Tibial nerve (tissue), 4 donors: ENCODE measurements at regions not wholly inside any gene's neighbourhood (a gene's known extent, or its start where the extent isn't known, plus 50 kb on each side); places are given as distances from the start of the nearest gene placed in this dataset.

ENCODE experiments used
- DNase-seq, 2 donors: peaks; one replicate each; pipeline ENCODE4 v3.0.0-alpha.2; 2019; ENCODE audit warnings: low spot score in 2 of 2
- H3K27ac ChIP-seq, 4 donors: fragments of 200-600 bp; sonication (generic) in 3 of 4; one replicate each; pipeline ENCODE4 v1.5.1; 2017 to 2019; ENCODE audit warnings: mild to moderate bottlenecking in 1 of 4
- H3K27me3 ChIP-seq, 2 donors: fragments of 200-600 bp; sonication (generic) in 1 of 2; one replicate each; pipeline versions ENCODE4 v1.5.1 to v1.6.0; 2017 to 2019
- H3K36me3 ChIP-seq, 3 donors: fragments of 200-600 bp; sonication (generic); one replicate each; pipeline ENCODE4 v1.5.1; 2018 to 2019
- H3K4me1 ChIP-seq, 4 donors: fragments of 200-600 bp; sonication (generic) in 3 of 4; one replicate each; pipeline ENCODE4 v1.5.1; 2017 to 2019
- H3K4me3 ChIP-seq, 4 donors: fragments of 200-600 bp; sonication (generic) in 3 of 4; one replicate each; pipeline ENCODE4 v1.5.1; 2017 to 2019; ENCODE audit warnings: mild to moderate bottlenecking in 1 of 4, moderate library complexity in 1 of 4
- H3K9me3 ChIP-seq, 4 donors: fragments of 200-600 bp; sonication (generic) in 3 of 4; one replicate each; pipeline ENCODE4 v1.5.1; 2017 to 2019
- EP300 ChIP-seq, 2 donors: sonication (generic); formaldehyde crosslinking; IDR thresholded peaks; one replicate each; pipeline ENCODE4 v1.6.1; 2017; ENCODE audit warnings: antibody characterized with exemption in 2 of 2, mild to moderate bottlenecking in 1 of 2
- POLR2A ChIP-seq, 2 donors: fragments of 450-650 bp; IDR thresholded peaks; one replicate each; pipeline ENCODE4 v1.6.1; 2017; ENCODE audit warnings: antibody characterized with exemption in 2 of 2, mild to moderate bottlenecking in 2 of 2, moderate library complexity in 2 of 2
- WGBS, 2 donors: methylation state at CpG; one replicate each; pipeline ENCODE4 v1.1.5; 2018; 5-methylcytosine and 5-hydroxymethylcytosine counted together
- TF ChIP-seq, protein P1 (sequence below), 5 experiments: fragments of 200-600 bp in 3 of 5; fragments of 450-650 bp in 2 of 5; sonication (generic) in 3 of 5; IDR thresholded peaks; one replicate each; pipeline ENCODE4 v1.5.1; 2016 to 2019; ENCODE audit warnings: antibody characterized with exemption in 5 of 5, mild to moderate bottlenecking in 3 of 5, moderate library complexity in 2 of 5

DNA sequence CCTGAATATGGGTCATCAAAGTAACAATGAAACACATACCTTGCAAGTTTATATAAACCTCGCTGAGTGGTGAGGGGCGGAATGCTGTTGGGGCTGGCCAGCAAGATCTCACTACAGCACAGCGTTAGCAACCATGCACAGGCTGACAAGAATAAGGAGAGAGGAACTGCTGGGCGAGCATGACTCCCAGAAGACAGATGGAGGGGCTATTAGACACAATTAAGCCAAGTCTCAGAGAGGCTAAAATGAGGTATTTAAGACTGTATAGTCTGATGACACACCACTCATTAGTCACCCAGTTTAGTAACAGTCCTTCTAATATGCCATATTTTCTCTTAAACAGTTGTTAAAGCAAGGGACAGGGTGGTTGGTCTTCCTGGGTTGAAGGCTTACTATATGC lies 340.2 kb upstream of the NR5A2 start:
- DNase-seq: no peak
- H3K36me3 ChIP-seq: no peaks in the 10 kb centered on the region

DNA sequence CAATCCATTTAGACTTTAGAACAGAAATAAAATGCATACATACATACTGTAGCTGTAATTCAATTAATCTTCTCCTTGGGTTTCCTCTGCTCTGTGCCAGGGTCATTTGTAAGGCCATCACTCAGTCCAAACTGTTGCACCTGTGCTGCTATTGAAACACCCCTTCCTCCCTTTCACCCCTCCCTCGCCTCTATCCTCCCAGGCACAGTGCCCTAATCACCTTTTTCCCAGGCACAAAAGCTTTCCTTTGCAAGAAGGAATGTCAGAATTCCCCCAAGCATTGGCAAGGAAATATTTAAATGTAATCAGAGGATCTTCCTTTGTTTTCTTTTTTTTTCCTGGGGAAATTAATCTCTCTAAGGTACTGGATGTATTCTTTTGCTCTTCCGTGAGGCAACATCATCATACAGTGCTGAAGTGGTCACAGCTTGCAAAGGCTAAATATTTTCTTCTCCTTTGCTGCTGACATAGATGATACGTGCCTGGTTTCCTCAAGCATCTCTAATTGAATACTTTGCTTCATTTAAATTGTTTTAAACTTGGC lies 339.3 kb upstream of the NR5A2 start:
- DNase-seq: no peak
- no peaks in the 10 kb centered on the region for H3K27me3 ChIP-seq
- no peak for TF ChIP-seq EP300 (IDR thresholded peaks at IDR 0.05)
- no peak for TF ChIP-seq POLR2A (IDR thresholded peaks at IDR 0.05)
- TF ChIP-seq, protein P1, sequence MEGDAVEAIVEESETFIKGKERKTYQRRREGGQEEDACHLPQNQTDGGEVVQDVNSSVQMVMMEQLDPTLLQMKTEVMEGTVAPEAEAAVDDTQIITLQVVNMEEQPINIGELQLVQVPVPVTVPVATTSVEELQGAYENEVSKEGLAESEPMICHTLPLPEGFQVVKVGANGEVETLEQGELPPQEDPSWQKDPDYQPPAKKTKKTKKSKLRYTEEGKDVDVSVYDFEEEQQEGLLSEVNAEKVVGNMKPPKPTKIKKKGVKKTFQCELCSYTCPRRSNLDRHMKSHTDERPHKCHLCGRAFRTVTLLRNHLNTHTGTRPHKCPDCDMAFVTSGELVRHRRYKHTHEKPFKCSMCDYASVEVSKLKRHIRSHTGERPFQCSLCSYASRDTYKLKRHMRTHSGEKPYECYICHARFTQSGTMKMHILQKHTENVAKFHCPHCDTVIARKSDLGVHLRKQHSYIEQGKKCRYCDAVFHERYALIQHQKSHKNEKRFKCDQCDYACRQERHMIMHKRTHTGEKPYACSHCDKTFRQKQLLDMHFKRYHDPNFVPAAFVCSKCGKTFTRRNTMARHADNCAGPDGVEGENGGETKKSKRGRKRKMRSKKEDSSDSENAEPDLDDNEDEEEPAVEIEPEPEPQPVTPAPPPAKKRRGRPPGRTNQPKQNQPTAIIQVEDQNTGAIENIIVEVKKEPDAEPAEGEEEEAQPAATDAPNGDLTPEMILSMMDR (IDR thresholded peaks at IDR 0.05): no peak
- H3K36me3 ChIP-seq: no peaks in the 10 kb centered on the region
- H3K4me1 ChIP-seq: no peaks in the 10 kb centered on the region
- 42 to 57% methylated on average over 3 of the region's 3 CpGs for WGBS, 2 donors
- no peak overlapping the region for H3K27ac ChIP-seq
- H3K4me3 ChIP-seq: no peak overlapping the region
- no peaks in the 10 kb centered on the region for H3K9me3 ChIP-seq

More for the DNA sequence above, 340.2 kb upstream of the NR5A2 start:
- H3K27me3 ChIP-seq: no peaks in the 10 kb centered on the region
- 80 to 85% methylated on average over 4 of the region's 4 CpGs for WGBS, 2 donors
- H3K4me3 ChIP-seq: no peak overlapping the region
- TF ChIP-seq, protein P1 (IDR thresholded peaks at IDR 0.05): no peak
- TF ChIP-seq EP300 (IDR thresholded peaks at IDR 0.05): no peak
- TF ChIP-seq POLR2A (IDR thresholded peaks at IDR 0.05): no peak
- no peaks in the 10 kb centered on the region for H3K4me1 ChIP-seq
- H3K9me3 ChIP-seq: no peaks in the 10 kb centered on the region
- H3K27ac ChIP-seq: no peak overlapping the region

DNA sequence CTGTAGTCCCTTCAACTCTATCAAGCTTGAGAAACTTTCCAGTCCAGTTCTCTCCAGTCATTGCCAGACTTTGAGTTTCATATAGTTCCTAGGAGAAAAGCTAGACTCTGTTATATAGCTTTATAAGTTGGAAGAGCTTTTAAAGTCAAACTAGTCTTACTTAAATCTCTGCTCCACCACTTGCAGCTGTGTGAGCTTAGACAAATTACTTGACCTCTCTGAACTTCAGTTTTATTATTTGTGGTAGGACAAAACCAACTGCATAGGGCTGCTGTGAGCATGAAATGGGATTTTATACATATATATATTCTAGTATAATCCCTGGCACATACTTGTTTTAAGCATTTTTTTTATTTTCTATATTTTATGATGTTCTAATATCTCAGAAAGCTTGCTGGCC lies 338.7 kb upstream of the NR5A2 start:
- no peaks in the 10 kb centered on the region for H3K9me3 ChIP-seq
- DNase-seq: no peak
- no peaks in the 10 kb centered on the region for H3K4me1 ChIP-seq
- H3K36me3 ChIP-seq: no peaks in the 10 kb centered on the region
- H3K27me3 ChIP-seq: no peaks in the 10 kb centered on the region
- no peak overlapping the region for H3K27ac ChIP-seq
- TF ChIP-seq, protein P1 (IDR thresholded peaks at IDR 0.05): no peak
- TF ChIP-seq EP300 (IDR thresholded peaks at IDR 0.05) (no peak), POLR2A (IDR thresholded peaks at IDR 0.05) (no peak)
- H3K4me3 ChIP-seq: no peak overlapping the region

DNA sequence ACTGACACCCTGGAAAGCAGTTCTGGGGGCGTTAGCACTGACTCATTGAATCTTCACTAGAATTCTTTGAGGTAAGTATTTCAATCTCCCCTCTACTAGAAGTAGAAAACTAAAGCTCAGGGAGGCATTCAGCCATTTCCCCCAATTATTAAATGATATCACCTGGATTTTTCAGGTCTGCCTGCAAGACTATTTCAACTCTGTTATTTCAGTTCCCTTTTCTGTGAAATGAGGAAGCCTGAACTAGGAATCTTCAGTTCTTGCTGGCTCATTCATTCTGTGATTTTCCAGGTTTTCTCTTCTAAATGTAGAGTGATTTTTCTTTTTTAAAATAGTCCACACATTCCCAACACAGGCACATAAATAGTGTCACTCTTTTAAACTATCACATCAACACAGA lies 337.0 kb upstream of the NR5A2 start:
- DNase-seq: no peak
- 64 to 80% methylated on average over 1 of the region's 1 CpG for WGBS, 2 donors
- H3K27me3 ChIP-seq: no peaks in the 10 kb centered on the region
- no peaks in the 10 kb centered on the region for H3K9me3 ChIP-seq
- no peak overlapping the region for H3K27ac ChIP-seq
- TF ChIP-seq, protein P1 (IDR thresholded peaks at IDR 0.05): no peak
- no peaks in the 10 kb centered on the region for H3K4me1 ChIP-seq
- no peaks in the 10 kb centered on the region for H3K36me3 ChIP-seq
- no peak overlapping the region for H3K4me3 ChIP-seq

DNA sequence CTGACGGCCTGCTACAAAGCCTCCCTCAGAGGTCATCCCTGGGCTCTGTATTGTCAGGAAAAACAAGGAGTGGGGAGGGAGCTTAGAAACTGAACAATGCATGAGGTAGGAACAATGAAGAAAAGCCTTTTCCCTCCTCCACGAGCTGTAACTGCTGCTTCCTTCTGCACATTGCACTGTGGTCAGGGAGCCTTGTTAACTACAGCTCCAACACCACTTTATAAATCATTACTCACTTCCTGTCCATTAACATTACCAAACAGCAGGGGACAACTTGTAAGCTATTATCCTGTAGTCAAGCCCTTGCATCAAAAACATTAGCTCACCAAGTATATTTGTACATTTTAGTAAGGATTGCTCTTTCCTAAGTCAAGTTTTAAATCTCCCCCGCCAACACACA lies 336.0 kb upstream of the NR5A2 start:
- TF ChIP-seq EP300 (IDR thresholded peaks at IDR 0.05): peak in 1 of 2 donors; percentile 31
- TF ChIP-seq, protein P1 (IDR thresholded peaks at IDR 0.05): no peak
- TF ChIP-seq POLR2A (IDR thresholded peaks at IDR 0.05): no peak
- no peaks in the 10 kb centered on the region for H3K27me3 ChIP-seq
- no peak overlapping the region for H3K27ac ChIP-seq
- H3K9me3 ChIP-seq: no peaks in the 10 kb centered on the region
- 41 to 42% methylated on average over 3 of the region's 3 CpGs for WGBS, 2 donors
- no peaks in the 10 kb centered on the region for H3K4me1 ChIP-seq
- H3K4me3 ChIP-seq: no peak overlapping the region
- no peaks in the 10 kb centered on the region for H3K36me3 ChIP-seq
- DNase-seq: no peak
